ENCODE measurements at regions not wholly inside any gene's neighbourhood (a gene's known extent, or its start where the extent isn't known, plus 50 kb on each side); places are given as distances from the start of the nearest gene placed in this dataset.

- TF ChIP-seq CTCF (IDR thresholded peaks at IDR 0.05) (no peak), POLR2A (IDR thresholded peaks at IDR 0.05) (no peak)
- intact Hi-C loops (cut with DNase I; ENCODE audit: low total_unique reads): no loop called here
- WGBS, 2 donors: 93 to 100% methylated on average over 3 of the region's 3 CpGs
- H3K4me3 ChIP-seq (ENCODE audit: low read depth, poor library complexity, severe bottlenecking): no peak overlapping the region
- DNase-seq (ENCODE audit: low spot score in 2 of 2): no peak
These were observed 123.2 kb upstream of the MAP1LC3B2 start for GRCh38 chr12:116435984-116436383.

GRCh38 chr12:116436561-116437249, 122.5 kb upstream of the MAP1LC3B2 start:
- TF ChIP-seq POLR2A (IDR thresholded peaks at IDR 0.05) (no peak), CTCF (IDR thresholded peaks at IDR 0.05) (no peak)
- DNase-seq (ENCODE audit: low spot score in 2 of 2): no peak
- WGBS, 2 donors: 77 to 78% methylated on average over 12 to 14 of the region's 14 CpGs
- intact Hi-C loops (cut with DNase I; ENCODE audit: low total_unique reads): no loop called here
- H3K4me3 ChIP-seq (ENCODE audit: low read depth, poor library complexity, severe bottlenecking): no peak overlapping the region

- TF ChIP-seq CTCF (IDR thresholded peaks at IDR 0.05) (no peak), POLR2A (IDR thresholded peaks at IDR 0.05) (no peak)
- no peak for DNase-seq (ENCODE audit: low spot score in 2 of 2)
- WGBS, 2 donors: 60 to 81% methylated on average over 4 of the region's 4 CpGs
- intact Hi-C loops (cut with DNase I; ENCODE audit: low total_unique reads): no loop called here
- H3K4me3 ChIP-seq (ENCODE audit: low read depth, poor library complexity, severe bottlenecking): no peak overlapping the region
These were observed 117.9 kb upstream of the MAP1LC3B2 start for GRCh38 chr12:116441292-116441691.

GRCh38 chr12:116442304-116442703, 116.9 kb upstream of the MAP1LC3B2 start:
- DNase-seq (ENCODE audit: low spot score in 2 of 2): no peak
- 96 to 97% methylated on average over 3 of the region's 3 CpGs for WGBS, 2 donors
- TF ChIP-seq POLR2A (IDR thresholded peaks at IDR 0.05) (no peak), CTCF (IDR thresholded peaks at IDR 0.05) (no peak)
- H3K4me3 ChIP-seq (ENCODE audit: low read depth, poor library complexity, severe bottlenecking): no peak overlapping the region
- intact Hi-C loops (cut with DNase I; ENCODE audit: low total_unique reads): no loop called here

GRCh38 chr12:116442946-116443345, 116.2 kb upstream of the MAP1LC3B2 start:
- H3K4me3 ChIP-seq (ENCODE audit: low read depth, poor library complexity, severe bottlenecking): no peak overlapping the region
- 54 to 65% methylated on average over 3 of the region's 3 CpGs for WGBS, 2 donors
- intact Hi-C loops (cut with DNase I; ENCODE audit: low total_unique reads): no loop called here
- TF ChIP-seq CTCF (IDR thresholded peaks at IDR 0.05): no peak
- no peak for TF ChIP-seq POLR2A (IDR thresholded peaks at IDR 0.05)
- DNase-seq (ENCODE audit: low spot score in 2 of 2): no peak

Data from lower leg skin (tissue), 4 donors.